SJCRH30 (cell line): ENCODE measurements at regions not wholly inside any gene's neighbourhood (a gene's known extent, or its start where the extent isn't known, plus 50 kb on each side); places are given as distances from the start of the nearest gene placed in this dataset.

Experiments used
- DNase-seq, 2 experiments: peaks; one replicate each; pipeline ENCODE4 v3.0.0-alpha.2; 2015 to 2020
- H3K27ac ChIP-seq: fragments of 250-450 bp; sonication (Bioruptor Pico); 2 replicates; pipeline ENCODE4 v1.5.1; 2020; ENCODE audit warnings: mild to moderate bottlenecking, moderate library complexity
- H3K27me3 ChIP-seq: fragments of 250-450 bp; sonication (Bioruptor Pico); 2 replicates; pipeline ENCODE4 v1.5.1; 2020; ENCODE audit warnings: mild to moderate bottlenecking, moderate library complexity
- H3K36me3 ChIP-seq: fragments of 250-450 bp; sonication (Bioruptor Pico); 2 replicates; pipeline ENCODE4 v1.5.1; 2020; ENCODE audit warnings: mild to moderate bottlenecking, moderate library complexity
- H3K4me1 ChIP-seq: fragments of 250-450 bp; sonication (Bioruptor Pico); 2 replicates; pipeline ENCODE4 v1.5.1; 2020; ENCODE audit warnings: mild to moderate bottlenecking, moderate library complexity
- H3K4me3 ChIP-seq: fragments of 250-450 bp; sonication (Bioruptor Pico); 2 replicates; pipeline ENCODE4 v1.5.1; 2020; ENCODE audit warnings: mild to moderate bottlenecking, moderate library complexity
- H3K9me3 ChIP-seq: fragments of 250-450 bp; sonication (Bioruptor Pico); replicated peaks from 2 replicates; pipeline ENCODE4 v1.5.1; 2020; ENCODE audit warnings: mild to moderate bottlenecking, moderate library complexity

DNA sequence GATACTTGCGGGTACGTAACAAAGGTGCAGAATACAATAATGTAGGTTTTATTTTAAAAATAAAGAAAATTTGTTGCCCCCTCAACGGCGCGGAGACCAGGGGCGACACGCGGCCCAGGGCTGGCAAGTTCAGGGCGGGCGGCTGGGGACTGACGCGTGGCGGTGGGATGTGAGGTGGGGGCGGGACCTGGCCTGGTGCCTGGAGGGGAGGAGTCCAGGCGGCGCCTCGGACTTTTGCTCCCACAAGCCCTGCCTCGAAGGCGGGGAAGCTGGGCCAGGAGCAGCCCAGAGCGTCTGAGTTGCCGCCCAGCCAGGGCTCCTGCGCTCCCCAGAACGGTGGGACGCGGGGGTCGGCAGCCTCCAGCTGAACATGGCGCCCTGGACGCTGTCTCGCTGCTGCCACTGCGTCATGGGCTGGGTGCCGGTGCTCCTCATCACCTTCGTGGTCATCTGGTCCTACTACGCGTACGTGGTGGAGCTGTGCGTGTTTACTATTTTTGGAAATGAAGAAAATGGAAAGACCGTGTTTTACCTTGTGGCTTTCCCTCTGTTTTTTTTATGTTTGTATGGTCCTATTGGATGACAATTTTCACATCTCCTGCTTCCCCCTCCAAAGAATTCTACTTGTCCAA lies 1122.8 kb upstream of the ATXN8OS start:
- no peak overlapping the region for H3K27ac ChIP-seq
- DNase-seq, result no peak
- H3K4me1 ChIP-seq, result no peaks in the 10 kb centered on the region
- no peaks in the 10 kb centered on the region for H3K27me3 ChIP-seq
- H3K9me3 ChIP-seq, result no peaks in the 10 kb centered on the region
- H3K4me3 ChIP-seq, result no peak overlapping the region
- H3K36me3 ChIP-seq, result no peaks in the 10 kb centered on the region

DNA sequence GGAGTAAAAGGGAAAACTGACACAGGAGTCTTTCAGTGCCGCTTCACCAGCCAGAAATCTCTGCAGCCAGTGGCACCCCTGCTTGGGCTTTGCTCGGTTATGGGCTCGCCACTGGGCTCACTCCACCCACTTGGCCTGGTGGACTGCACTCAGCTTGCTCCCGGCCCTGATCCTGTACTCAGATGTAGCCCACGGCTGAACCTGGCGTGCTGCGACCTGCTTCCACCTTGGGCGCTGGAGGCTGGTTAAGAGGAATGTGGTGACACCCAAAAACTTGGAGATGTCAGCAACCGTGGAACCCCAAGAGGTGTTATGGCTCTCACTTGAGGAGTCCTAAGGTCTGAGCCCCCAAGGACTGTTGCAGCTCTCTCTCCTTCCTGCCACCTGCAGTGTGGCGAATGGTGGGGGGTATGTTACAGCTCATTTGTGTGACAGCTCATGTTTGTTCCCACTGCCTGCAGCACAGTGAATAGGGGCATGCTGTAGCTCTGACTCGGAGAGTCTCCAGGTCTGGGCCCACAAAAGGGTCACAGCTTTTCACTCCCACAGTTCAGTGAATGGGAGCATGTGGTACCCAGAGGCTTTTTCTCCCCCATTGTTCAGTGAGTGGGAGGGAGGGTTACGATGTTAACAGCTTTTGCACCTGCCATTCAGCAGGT lies 1124.5 kb upstream of the ATXN8OS start:
- DNase-seq, result no peak
- no peak overlapping the region for H3K27ac ChIP-seq

DNA sequence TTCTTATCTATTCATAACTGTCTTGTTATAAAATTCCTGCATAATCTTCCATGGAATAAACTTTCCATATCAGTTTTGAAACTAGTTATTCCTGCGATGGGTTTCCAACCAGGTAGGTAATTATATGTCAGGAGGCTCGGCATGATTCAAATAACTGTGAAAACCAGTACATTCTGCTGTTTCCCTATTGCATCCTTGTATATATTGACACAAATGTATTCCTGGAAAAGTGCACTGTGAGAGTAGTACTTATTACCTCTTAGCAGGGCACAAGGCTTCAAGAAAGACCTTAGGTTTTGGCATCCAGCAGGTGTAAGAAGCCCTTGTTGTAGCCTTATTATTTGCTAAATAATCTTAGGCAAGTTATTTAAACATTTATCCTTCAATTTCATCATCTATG lies 1131.3 kb upstream of the ATXN8OS start:
- Histone ChIP-seq H3K27ac (no peak overlapping the region), H3K27me3 (no peaks in the 10 kb centered on the region), H3K9me3 (no peaks in the 10 kb centered on the region), H3K4me3 (no peak overlapping the region), H3K4me1 (no peaks in the 10 kb centered on the region), H3K36me3 (no peaks in the 10 kb centered on the region)
- DNase-seq, result no peak

More for the DNA sequence above, 1124.5 kb upstream of the ATXN8OS start:
- Histone ChIP-seq H3K9me3 (no peaks in the 10 kb centered on the region), H3K4me1 (no peaks in the 10 kb centered on the region), H3K36me3 (no peaks in the 10 kb centered on the region), H3K4me3 (no peak overlapping the region), H3K27me3 (no peaks in the 10 kb centered on the region)

DNA sequence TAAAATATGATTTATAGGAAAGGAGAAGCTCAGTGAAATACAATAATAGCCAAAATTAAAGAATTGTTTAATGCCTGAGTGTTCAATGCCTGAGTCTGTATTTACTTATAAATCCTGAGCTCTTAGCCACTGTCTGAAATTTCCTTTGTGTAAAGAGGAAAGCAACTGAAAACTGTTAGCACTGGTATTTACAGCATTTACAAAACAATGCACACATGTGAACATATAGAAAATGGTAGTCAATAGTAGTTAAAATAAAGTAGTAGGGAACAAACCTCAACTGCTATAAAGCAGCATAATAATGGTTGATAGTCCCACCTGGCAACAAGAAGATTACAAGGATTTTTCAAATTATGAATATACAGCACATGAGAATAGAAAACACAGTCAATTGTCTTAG lies 1137.1 kb upstream of the ATXN8OS start:
- no peak for DNase-seq
- Histone ChIP-seq H3K36me3 (no peaks in the 10 kb centered on the region), H3K4me1 (no peaks in the 10 kb centered on the region), H3K9me3 (no peaks in the 10 kb centered on the region), H3K27me3 (no peaks in the 10 kb centered on the region), H3K27ac (no peak overlapping the region), H3K4me3 (no peak overlapping the region)

DNA sequence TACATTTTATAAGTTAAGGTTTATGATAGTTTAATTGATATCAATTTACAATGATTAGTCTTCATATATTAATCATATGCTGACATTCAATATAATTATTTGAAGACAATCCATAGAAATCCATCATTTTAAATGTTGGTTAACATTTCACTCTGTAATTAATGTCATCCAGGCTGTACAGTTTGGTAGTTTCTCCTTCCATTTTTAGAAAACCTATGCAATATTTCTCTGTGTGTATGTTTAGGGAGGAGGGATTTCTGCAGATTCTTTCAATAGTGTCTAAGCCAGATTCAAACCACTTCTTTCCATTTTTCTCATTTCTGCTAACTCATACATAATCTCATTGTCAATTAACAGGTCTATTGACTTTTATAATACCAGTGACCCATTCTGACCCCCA lies 1159.0 kb upstream of the ATXN8OS start:
- DNase-seq, result no peak
- Histone ChIP-seq H3K9me3 (no peaks in the 10 kb centered on the region), H3K36me3 (no peaks in the 10 kb centered on the region), H3K4me1 (no peaks in the 10 kb centered on the region), H3K27me3 (no peaks in the 10 kb centered on the region), H3K27ac (no peak overlapping the region), H3K4me3 (no peak overlapping the region)

DNA sequence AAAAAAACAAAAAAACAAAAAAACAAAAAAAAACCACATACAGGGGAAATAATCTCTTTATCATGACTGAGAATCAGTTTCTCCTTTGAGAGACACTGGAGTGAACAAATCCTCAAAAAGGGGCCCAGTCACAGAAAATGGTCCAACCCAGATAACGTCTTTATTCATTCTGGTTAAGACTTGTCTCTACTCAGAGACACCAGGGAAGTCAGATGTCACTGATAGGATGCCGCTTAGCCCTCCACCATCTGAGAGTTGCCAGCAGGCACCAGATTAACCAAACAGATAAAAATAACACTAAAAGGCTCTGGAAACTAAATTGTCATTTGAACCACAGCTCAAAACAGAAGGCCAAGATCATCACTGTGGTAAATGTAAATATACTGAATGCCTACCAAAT lies 1163.4 kb upstream of the ATXN8OS start:
- Histone ChIP-seq H3K4me3 (no peak overlapping the region), H3K4me1 (no peaks in the 10 kb centered on the region), H3K27ac (no peak overlapping the region), H3K36me3 (no peaks in the 10 kb centered on the region), H3K9me3 (no peaks in the 10 kb centered on the region), H3K27me3 (no peaks in the 10 kb centered on the region)
- no peak for DNase-seq

DNA sequence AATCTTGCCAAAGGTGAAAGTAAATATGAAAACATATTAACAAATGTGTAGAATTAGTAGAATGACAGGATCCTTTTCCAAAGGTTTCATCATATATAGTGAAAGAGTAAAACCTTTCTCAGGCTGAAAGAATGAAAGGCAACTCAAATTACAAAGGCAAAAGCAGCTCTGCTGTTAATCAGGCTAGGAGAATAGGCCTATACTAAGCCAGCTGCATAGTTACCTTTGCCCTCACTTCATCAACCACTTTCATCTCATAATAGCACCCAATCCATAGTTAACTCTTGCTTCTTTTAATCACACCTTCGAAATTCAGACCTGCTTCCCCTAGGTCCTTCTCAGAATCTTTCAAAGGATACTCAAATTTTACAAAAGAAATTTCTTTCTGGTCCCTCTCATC lies 1167.6 kb upstream of the ATXN8OS start:
- DNase-seq, result no peak
- Histone ChIP-seq H3K4me1 (no peaks in the 10 kb centered on the region), H3K4me3 (no peak overlapping the region), H3K36me3 (no peaks in the 10 kb centered on the region), H3K9me3 (no peaks in the 10 kb centered on the region), H3K27ac (no peak overlapping the region), H3K27me3 (no peaks in the 10 kb centered on the region)

DNA sequence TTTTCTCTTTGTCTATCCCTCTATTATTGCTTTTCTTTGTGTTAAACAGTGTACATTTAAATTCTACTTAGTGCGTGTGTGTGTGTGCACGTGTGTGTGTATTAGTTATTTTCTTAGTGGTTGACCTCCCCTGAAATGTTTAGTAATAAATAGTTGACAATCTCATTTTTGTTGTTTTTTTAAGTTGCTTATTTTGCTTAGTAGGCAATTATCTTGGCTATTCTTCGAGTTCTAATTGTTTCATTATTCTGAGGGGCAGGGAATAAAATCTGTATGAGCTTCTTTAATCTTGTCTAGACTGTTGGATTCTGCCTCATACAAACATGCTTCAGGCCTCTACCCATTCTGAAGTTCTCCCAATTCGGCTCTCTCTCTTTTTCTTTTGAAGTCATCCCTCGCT lies 1169.0 kb upstream of the ATXN8OS start:
- no peak overlapping the region for H3K4me3 ChIP-seq
- no peaks in the 10 kb centered on the region for H3K36me3 ChIP-seq
- DNase-seq, result no peak

DNA sequence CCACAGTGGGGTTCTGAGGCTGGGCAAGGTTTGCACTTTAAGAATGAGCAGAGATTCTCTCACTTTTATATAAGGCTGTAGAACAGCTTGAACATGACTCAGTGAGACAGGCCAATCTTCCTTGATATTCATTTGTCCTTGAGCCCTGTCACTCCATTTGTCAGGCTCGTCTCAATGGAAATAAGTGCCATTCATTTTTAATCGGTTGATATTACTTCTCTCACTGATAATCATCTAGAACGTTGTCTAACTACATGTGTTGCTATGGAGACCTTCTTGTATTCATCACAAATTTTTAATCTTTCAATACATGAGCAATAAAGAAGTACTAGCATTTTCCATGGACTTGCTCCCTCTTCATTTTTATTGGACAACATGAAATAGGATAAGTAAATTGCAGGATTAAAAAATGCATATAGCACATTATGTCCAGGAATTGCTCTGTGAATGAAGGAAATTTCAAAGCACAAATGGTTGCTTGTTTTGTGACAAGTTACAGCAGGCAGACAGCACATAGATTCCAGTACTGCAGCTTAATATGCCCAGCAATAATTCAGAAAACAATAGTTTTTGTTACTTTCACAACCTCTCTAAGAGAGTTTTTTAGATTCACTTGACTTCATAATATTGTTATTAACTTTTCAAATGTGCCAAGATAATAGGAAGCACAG lies 1178.4 kb upstream of the ATXN8OS start:
- Histone ChIP-seq H3K27me3 (no peaks in the 10 kb centered on the region), H3K9me3 (no peaks in the 10 kb centered on the region), H3K4me3 (no peak overlapping the region), H3K27ac (no peak overlapping the region), H3K4me1 (no peaks in the 10 kb centered on the region), H3K36me3 (no peaks in the 10 kb centered on the region)
- DNase-seq, result no peak

More for the DNA sequence above, 1169.0 kb upstream of the ATXN8OS start:
- no peaks in the 10 kb centered on the region for H3K4me1 ChIP-seq
- H3K27me3 ChIP-seq, result no peaks in the 10 kb centered on the region
- H3K27ac ChIP-seq, result no peak overlapping the region
- H3K9me3 ChIP-seq, result no peaks in the 10 kb centered on the region

DNA sequence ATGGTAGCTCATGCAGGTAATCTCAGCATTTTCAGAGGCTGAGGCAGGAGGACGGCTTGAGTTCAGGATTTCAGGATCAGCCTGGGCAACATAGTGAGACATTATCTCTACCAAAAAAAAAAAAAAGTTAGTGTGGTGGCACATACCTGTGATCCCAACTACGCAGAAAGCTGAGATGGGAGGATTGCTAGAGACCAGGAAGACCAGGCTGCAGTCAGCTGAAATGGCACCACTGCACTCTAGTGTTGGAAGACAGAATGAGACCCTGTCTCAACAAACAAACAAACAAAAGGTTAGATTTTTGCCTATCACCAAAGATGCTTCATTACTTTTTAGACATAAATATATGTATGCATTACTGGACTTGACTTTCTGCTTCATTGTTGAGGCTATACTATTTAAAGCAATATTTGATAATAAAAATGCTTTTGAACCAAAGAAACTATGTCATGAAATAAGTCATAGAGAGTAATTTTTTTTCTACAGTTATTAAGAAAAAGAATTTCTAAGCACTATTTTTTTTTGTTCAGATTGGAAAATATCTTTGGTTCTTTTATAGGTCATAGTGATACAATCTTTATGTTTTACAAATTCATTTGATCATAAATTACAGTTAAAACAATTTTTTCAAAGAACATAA lies 1180.1 kb upstream of the ATXN8OS start:
- Histone ChIP-seq H3K4me1 (no peaks in the 10 kb centered on the region), H3K27ac (no peak overlapping the region), H3K27me3 (no peaks in the 10 kb centered on the region), H3K36me3 (no peaks in the 10 kb centered on the region), H3K4me3 (no peak overlapping the region), H3K9me3 (no peaks in the 10 kb centered on the region)
- peak; percentile 41 to 66 for DNase-seq

DNA sequence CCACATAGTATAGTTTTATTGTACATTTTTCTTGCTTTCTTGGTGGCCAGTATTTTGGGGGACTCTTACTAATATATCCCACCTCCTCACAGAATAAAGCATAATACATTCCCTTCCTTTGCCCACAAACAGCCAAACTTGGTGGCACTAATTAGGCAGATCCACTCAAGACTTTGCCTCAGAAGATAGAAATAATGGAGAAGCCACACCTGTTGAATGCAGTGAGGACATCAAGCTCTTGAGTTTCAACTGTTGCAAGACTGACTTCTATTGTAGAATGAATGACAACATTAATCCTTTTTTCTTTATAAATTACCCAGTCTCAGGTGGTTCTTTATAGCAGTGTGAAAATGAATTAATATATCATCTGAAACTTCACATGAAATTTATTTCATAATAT lies 1183.6 kb upstream of the ATXN8OS start:
- no peak for DNase-seq
- Histone ChIP-seq H3K4me1 (no peaks in the 10 kb centered on the region), H3K9me3 (no peaks in the 10 kb centered on the region), H3K27me3 (no peaks in the 10 kb centered on the region), H3K27ac (no peak overlapping the region), H3K36me3 (no peaks in the 10 kb centered on the region), H3K4me3 (no peak overlapping the region)

DNA sequence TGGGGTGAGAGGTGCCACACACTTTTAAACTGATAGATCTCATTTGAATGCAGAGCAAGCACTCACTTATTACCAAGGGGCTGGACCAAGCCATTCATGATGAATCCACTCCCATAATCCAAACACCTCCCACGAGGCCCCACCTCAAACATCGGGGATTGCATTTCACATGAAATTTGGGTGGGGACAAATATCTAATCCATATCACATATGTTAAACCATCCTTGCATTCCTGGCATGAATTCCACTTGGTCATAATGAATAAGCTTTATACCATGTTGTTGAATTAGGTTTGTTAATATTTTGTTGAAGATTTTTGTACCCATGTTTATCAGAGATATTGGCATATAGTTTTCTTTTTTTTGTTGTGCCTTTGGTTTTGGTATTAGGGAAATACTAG lies 1198.7 kb upstream of the ATXN8OS start:
- Histone ChIP-seq H3K4me1 (no peaks in the 10 kb centered on the region), H3K9me3 (no peaks in the 10 kb centered on the region), H3K4me3 (no peak overlapping the region), H3K27me3 (no peaks in the 10 kb centered on the region), H3K27ac (no peak overlapping the region), H3K36me3 (no peaks in the 10 kb centered on the region)
- no peak for DNase-seq

DNA sequence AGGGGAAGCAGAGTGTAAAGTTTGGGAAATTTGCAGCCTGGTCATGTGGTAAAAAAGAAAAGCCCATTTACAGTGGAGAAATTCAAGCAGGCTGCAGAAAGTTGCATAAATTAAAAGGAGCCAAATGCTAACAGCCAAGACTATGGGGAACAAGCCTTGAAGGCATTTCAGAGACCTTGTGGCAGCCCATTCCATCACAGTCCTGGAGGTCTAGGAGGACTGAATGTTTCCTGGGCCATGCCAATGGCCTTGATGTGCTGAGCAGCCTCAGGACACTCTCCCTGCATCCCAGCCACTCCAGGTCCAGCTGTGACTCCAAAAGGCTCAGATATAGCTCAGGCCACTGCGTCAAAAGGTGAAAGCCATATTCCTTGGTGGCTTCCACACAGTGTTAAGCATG lies 1202.4 kb upstream of the ATXN8OS start:
- Histone ChIP-seq H3K9me3 (no peaks in the 10 kb centered on the region), H3K4me3 (no peak overlapping the region), H3K4me1 (no peaks in the 10 kb centered on the region), H3K27me3 (no peaks in the 10 kb centered on the region), H3K27ac (no peak overlapping the region), H3K36me3 (no peaks in the 10 kb centered on the region)
- no peak for DNase-seq

DNA sequence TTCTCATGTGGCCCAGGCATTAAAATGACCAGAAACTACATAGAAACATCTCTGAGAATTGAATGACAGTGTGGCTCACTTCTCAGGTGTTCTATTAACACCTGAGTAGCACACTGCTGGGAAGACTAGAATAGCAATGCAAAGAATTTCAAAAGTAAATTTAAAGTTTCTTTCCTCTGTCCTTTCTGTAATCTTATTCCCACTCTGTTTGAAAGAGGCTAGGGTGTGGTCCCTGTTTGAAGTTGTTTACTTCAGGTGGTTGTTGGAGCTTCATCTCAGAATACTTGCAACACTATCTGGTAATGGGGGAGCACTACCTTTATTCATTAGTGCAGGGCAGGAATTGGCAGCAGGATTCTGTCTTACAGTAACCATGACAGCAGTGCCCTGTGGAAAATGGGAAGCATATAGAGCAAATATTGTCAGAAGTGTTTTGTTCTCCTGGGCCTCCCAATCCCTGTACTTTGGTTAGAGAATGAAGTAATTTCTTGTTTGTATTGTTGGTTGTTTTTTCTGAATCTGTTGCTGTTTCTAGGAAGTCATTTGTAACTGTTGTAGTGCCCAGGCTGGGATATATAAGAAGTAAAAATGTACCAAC lies 1210.2 kb upstream of the ATXN8OS start:
- Histone ChIP-seq H3K27ac (no peak overlapping the region), H3K4me1 (no peaks in the 10 kb centered on the region), H3K9me3 (no peaks in the 10 kb centered on the region), H3K36me3 (no peaks in the 10 kb centered on the region), H3K27me3 (no peaks in the 10 kb centered on the region), H3K4me3 (no peak overlapping the region)
- no peak for DNase-seq

DNA sequence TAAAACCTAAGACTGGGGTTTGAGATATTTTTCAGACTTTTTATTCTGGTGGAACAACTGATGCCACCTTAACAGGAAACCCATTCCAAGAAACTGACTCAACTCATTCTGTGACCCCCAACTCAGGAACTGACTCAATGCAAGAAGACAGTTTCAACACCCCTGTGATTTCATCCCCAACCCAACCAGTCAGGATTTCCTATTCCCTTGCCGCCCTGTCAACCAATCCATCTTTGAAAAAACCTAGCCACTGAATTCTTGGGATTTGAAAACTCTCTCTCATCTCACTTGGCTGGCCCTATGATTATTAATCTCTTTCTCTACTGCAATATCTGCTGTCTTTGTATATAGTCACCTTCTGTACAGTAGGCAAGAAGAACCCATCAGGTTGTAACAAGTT lies 1211.9 kb upstream of the ATXN8OS start:
- Histone ChIP-seq H3K4me1 (no peaks in the 10 kb centered on the region), H3K27me3 (no peaks in the 10 kb centered on the region), H3K36me3 (no peaks in the 10 kb centered on the region), H3K27ac (no peak overlapping the region), H3K9me3 (no peaks in the 10 kb centered on the region), H3K4me3 (no peak overlapping the region)
- DNase-seq, result no peak
